ENCODE measurements at regions not wholly inside any gene's neighbourhood (a gene's known extent, or its start where the extent isn't known, plus 50 kb on each side); places are given as distances from the start of the nearest gene placed in this dataset.

- Histone ChIP-seq H3K27me3 (ENCODE audit: control insufficient read depth, insufficient read depth, low read length) (no peaks in the 10 kb centered on the region), H3K36me3 (replicated peaks; ENCODE audit: control insufficient read depth, insufficient read depth, low read length) (no peaks in the 10 kb centered on the region), H3K4me3 (ENCODE audit: insufficient read depth, low read depth, low read length) (no peak overlapping the region)
- peak; percentile 43 for DNase-seq
Measured at GRCh38 chr5:160175438-160176218, 53.7 kb upstream of the FABP6 start.

GRCh38 chr5:160174780-160175437 lies 54.4 kb upstream of the FABP6 start:
- no peak overlapping the region for H3K4me3 ChIP-seq (ENCODE audit: insufficient read depth, low read depth, low read length)
- no peak for DNase-seq
- no peaks in the 10 kb centered on the region for H3K36me3 ChIP-seq (replicated peaks; ENCODE audit: control insufficient read depth, insufficient read depth, low read length)
- no peaks in the 10 kb centered on the region for H3K27me3 ChIP-seq (ENCODE audit: control insufficient read depth, insufficient read depth, low read length)

- H3K27me3 ChIP-seq (ENCODE audit: control insufficient read depth, insufficient read depth, low read length), result no peaks in the 10 kb centered on the region
- DNase-seq, result no peak
- H3K4me3 ChIP-seq (ENCODE audit: insufficient read depth, low read depth, low read length), result no peak overlapping the region
- H3K36me3 ChIP-seq (replicated peaks; ENCODE audit: control insufficient read depth, insufficient read depth, low read length), result no peaks in the 10 kb centered on the region
Measured at GRCh38 chr5:160174290-160174689, 55.0 kb upstream of the FABP6 start.

- no peak for DNase-seq
- Histone ChIP-seq H3K36me3 (replicated peaks; ENCODE audit: control insufficient read depth, insufficient read depth, low read length) (no peaks in the 10 kb centered on the region), H3K4me3 (ENCODE audit: insufficient read depth, low read depth, low read length) (no peak overlapping the region), H3K27me3 (ENCODE audit: control insufficient read depth, insufficient read depth, low read length) (no peaks in the 10 kb centered on the region)
Measured at GRCh38 chr5:160171666-160172065, 52.4 kb upstream of the PWWP2A start.

GRCh38 chr5:160169326-160169725 lies 50.1 kb upstream of the PWWP2A start:
- no peak for DNase-seq
- Histone ChIP-seq H3K27me3 (ENCODE audit: control insufficient read depth, insufficient read depth, low read length) (no peaks in the 10 kb centered on the region), H3K36me3 (replicated peaks; ENCODE audit: control insufficient read depth, insufficient read depth, low read length) (no peaks in the 10 kb centered on the region), H3K4me3 (ENCODE audit: insufficient read depth, low read depth, low read length) (no peak overlapping the region)
